ENCODE measurements at regions not wholly inside any gene's neighbourhood (a gene's known extent, or its start where the extent isn't known, plus 50 kb on each side); places are given as distances from the start of the nearest gene placed in this dataset.

DNA sequence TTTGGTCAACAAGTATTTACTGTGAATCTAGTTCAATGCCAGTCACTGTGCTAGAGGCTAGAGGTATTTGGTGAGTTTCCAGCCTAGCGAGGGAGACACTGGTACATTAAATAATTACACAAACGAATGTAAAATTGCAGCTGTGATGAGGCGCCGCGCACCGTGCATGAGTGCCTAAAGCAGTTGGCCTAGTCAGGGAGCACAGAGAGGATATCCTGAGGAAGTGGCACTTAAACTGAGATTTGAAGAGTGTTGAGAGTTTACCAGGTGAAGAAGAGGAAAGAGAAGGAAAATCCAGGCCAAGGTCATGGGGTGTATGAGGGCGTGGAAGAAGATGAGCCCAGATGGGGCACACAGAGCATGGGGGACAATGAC lies 157.6 kb upstream of the NDUFV2 start:
- no peak for DNase-seq (ENCODE audit: low read depth)

DNA sequence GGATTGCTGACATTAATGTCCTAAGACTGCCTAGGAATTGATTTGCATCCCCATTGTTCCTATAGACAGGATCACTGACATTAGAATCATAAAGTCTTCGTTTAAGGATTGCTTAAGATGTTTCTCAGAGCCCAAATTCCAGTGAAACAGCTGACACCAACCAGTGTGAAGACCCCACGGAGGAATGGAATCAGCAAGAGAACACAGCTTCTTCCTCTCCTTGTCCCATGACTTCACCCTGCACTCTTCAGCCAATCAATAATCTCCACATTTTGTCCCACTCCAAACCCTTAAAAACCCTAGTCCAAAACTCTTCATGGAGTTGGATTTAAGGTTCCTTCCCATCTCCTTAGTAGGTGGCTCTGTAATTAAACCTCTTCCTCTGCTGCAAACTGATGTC lies 157.0 kb upstream of the NDUFV2 start:
- DNase-seq (ENCODE audit: low read depth), result no peak

DNA sequence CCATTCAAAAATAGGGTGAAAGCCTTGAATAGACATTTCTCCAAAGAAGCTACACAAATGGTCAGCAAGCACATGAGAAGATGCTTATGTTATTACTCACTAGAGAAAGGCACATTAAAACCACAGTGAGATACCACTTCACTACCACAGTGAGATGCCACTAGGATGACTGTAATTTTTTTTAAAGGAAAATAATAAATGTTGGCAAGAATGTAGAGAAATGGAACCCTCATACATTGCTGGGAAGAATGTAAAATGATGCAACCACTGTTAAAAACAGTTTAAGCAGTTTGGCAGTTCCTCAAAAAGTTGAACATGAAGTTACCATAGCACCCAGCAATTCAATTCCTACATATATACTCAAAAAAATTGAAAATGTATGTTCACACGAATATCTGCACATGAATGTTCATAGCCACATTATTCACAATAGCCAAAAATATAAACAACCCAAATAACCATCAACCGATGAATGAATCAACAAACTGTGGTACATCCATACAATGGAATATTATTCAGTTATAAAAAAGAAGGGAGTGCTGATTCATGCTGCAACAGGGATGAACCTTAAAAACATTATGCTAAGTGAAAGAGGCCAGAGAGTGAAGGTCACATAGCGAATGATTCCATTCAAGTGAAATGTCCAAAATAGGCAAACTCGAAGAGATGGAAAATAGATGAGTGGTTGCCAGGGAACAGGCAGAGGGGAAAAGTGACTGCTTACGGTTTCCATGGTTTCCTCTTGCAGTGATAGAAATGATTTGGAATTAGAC lies 156.2 kb upstream of the NDUFV2 start:
- DNase-seq (ENCODE audit: low read depth), result no peak

DNA sequence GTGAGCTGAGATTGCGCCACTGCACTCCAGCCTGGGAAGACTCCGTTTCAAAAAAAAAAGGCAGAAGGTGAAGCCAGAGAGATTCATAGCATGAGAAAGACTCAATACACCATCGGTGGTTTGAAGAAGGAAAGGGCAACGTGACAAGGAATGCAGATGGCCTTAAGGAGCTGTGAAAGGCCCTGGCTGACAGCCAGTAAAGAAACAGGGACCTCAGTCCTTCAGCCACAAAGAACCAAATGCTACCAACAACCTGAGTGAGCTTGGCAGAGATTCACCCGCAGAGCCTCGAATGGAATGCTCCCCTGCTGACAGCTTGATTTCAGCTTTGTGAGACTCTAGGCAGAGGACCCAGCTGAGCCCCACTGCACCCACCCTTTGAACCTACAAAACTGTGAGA lies 154.9 kb upstream of the NDUFV2 start:
- DNase-seq (ENCODE audit: low read depth), result no peak

DNA sequence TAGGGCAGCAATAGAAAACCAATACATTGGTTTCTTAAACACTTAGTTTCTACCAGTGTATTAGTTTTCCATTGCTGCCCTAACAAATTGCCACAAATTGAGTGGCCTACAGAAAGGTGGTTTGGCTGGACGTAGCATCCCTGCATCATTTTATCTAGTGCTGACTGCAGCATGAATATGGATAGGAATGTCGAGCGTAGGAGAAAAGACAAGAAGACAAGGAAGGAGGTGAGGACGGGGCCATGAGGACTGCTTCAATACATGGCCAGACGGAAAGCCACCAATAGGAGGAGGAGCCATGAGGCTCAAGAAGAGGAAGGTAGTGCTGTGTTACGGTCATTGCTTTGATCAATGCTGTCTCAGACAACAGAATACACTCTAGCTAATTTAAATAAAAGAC lies 154.5 kb upstream of the NDUFV2 start:
- DNase-seq (ENCODE audit: low read depth), result no peak

DNA sequence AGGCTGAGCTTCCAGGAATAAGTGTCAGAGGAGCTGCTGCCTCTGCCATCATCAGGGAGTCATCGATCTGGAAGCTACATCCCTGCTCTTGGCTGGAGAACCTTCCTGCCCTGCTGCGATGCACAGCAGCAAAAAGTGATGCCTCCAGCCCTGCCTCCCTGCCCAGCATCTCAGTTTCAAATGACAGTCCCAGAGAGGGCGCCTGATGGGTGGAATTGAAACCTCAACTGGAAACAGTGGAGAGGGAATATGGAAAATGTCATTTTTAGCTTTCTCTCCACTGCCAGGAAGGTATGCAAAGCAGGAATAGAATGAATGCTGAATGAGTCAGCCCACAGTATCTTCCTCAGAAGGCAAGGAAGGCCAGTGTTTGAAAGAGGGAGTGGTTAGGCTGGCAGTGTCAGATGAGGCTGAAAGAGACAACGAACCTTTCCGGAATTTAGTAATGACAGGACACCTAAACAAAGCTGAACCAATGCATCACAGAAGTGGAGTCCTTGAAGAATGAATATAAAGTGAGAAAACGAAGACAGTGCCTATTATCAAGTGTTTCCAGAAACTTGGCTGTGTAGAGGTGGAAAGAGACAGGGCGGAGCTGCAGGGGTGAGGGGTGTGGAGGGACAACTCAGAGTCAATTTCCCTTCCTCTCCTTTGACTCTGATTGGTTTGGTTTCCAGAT lies 153.9 kb upstream of the NDUFV2 start:
- no peak for DNase-seq (ENCODE audit: low read depth)

DNA sequence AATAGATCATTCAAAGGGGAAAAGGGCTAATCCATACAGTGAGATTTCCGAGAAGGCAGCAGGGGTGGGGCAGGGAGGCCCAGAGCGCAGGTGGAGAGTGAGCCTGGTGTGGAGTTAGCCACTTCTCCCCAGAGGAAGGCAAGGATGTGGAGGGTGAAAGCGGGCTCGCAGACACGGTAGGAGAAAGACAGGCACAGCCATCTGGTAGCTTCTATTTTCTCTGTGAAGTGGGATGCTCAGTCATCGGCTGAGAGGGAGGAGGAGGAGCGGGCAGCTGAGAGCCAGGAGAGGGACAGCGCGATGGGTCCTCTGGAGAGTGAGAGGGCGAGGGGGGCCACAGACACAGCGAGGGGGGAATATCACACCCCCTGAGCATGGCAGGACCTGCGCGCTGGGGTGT lies 153.3 kb upstream of the NDUFV2 start:
- DNase-seq (ENCODE audit: low read depth), result no peak

DNA sequence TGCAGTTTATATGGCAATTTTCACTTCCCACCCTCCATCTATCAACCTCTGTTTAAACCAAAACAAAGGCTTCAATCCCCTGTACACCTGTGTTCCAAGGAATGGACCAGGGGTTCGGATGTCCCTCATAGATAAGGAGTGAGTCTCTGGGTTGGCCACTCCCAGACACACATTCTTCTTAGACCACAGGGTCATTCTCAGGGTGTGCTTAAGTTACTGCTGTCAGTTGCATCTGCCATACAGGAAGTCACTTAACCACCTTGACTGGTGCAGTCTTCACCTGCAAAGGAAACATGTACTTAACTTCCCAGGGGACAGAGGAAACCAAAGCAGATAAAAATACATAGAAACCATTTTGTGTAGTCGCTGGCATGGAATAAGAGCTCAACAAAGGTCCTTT lies 151.0 kb upstream of the NDUFV2 start:
- DNase-seq (ENCODE audit: low read depth), result no peak

DNA sequence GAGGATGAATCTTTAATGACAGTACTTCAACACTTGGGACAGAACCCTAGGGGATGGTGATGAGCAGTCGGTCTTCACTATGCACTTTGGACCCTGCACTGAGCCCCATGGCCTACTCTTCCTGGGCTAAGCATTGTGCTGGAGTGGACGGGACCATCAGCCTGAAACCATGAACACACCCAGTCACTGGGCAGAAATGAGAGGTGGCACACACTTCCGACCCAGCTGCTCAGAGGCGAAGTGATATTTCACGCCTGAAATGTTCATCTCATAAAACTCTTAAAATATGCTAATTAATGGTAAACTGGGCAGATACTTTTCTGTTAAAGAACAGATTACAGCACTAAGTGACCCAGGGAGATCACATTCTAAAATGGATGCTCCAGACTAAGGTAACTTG lies 150.3 kb upstream of the NDUFV2 start:
- no peak for DNase-seq (ENCODE audit: low read depth)

DNA sequence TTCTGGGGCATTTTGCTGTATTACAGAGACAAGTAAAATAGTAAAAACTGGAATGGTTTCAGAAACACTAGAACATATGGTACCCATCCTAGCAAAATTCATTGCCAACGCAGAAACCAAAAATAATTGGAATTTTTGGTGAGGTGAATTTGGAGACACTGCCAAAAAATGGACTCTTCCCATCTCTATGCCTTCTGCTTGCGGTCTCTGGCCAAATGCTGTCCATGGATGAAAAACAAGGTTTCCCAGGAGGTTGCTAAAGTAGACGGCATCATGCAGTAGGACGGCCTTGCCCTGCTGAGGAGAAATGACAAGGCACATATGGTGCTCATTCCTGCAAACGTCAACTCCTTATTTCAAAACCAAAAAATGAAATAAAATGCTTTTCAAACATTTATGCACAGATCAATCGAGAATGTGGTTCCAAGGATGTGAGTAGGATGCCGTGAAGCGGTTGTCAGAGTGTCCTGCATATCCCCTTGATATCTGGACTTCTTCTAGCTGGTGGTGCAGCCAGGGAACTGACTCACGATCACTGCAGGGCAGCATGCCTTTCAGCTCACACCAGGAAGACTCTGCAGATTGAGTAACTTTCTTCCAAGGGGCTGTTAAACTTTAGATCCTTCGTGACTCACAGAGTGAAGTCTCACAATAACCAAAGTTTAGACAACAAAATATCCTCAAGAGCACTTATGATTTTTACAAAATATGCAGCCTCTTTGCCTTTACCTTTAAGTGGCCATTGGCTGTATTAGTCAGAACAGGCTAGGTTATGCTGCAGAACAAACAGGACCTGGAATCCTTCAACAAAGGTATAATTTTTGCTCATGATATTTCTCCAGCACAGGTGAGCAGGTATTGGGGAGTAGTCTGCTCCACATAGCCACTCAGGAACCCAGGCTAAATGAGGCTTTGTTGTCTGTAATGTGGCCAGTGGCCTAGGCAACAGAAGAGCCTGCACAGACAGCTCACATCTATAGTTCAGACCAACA lies 149.4 kb upstream of the NDUFV2 start:
- DNase-seq (ENCODE audit: low read depth), result no peak

DNA sequence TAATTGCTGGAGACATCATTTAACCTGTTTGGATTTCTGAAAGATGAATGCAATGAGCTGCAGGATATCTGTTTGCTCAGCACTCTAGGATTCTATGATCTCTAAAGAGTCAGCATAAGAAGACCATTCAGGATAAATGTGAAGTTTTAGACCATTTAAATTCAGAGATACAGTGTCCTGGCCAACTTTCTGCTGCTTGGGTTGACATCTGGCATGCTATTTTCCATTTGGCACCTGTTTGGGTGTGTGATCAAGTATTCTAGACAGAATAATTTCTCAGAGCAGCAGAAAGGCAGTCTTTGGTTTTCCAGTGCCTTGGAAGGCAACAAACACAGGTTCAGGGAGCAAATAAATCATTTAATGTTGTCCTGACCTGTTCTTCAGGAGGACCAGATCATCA lies 144.8 kb upstream of the NDUFV2 start:
- DNase-seq (ENCODE audit: low read depth), result no peak

DNA sequence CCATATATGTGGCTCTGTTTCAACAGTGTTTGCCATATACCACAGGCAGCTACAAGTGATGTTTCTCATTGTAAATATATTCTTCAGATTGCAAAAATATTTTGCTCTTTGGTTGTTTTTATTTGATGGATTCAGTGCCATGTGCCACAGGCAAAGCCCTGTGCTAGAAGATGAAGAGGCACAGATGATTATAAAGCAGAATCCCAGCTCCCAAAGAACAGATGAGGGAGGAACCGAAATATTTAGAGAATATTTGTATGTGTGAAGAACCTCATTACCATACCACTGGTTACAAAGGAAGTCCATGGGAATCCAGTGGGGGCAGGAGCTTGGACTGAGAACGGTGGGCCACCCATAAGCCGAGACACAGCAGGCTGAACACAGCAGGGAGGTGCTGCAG lies 143.8 kb upstream of the NDUFV2 start:
- DNase-seq (ENCODE audit: low read depth), result no peak

DNA sequence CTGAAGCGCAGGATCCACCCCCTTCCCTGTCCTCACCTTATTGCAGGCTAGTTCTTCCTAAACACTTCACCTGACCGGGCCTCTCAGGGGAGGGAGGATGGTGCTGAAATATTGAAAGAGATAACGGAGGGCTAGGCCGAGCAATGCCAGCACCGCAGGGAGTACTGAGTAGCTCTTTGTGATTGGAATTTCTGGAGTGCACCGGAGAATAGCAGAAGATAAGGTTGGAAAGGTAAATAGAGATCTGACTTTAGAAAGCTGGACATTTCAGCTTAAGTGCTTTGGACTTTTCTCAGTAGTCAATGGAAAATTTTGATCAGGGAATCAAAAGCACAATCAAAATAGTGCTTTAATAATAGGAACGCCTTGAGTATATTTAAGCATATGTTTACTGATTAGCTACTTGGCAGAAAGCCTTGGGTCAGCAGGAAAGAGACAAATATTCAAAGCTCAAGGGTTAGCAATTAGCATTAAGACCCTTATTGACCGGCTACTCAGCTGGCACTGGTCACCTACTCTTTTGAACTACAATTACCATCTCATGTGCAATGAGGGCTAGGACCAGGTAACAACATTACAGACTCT lies 142.9 kb upstream of the NDUFV2 start:
- DNase-seq (ENCODE audit: low read depth), result no peak

DNA sequence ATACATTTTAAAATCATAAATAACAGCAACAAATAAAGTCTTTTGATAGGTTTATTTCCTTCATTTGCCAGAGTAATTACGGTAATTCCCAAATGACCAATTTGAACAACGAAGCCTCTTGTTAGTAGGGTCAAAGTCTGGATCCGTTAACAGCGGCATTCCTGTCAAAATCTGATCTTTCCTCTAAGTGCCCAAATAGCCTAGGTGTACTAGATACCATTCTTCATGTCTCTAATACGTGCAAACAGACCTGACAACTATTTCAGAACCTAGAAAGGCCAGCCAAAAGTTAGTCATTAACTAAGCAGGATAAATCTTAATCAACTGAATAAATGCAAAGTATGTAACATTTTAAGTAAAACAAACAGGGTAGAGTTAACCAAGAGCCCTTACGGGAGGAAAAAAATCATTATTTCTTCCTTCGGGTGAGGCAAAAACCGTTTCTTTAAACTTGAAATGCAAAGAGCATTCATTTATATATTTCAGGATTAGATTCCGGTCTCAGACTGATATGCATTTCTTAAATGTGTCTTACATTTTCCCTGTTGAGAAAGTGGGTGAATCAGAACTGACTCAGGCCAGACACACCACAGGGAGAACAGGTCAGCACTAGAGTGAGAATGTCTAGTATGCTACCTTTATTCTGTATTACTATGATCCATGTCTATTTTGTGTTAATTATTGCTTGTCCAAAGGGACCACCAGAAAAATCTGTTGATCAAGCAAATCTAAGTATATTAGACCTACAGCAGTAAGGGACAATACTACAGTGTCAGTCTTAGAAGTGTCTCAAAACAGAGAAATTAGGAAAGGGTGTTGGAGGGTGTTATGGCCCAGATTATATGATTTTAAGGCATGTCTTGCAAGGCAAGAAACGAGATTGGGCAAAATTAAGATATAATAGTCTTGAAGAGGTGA lies 141.5 kb upstream of the NDUFV2 start:
- no peak for DNase-seq (ENCODE audit: low read depth)

DNA sequence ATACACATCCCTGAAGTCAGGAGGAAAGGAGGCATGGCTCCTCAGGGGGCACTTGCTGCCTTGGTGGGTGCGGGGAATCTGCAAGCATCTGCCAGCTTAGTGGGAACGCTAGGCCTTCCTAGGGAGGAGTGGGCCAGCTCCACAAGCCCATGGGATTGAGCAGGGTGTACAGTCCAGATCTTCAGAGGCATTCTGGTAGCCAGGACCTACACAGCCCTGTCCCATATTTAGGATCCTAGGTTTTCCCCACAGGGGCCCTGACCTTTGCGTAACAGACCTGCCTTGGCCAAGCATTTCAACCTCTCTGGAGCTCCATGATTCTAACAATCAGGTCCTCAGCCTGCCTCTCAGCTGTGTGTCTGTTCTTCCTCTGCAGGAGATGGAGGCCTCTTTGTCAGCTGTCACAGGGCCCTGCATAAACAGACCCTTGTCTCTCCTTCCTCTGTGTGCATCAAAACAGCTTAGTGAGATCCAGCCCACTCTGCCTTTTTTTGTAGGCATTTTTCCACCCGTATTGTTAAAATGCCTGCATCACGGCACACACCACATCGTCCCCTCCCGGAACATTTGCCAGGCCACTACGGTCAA lies 140.2 kb upstream of the NDUFV2 start:
- no peak for DNase-seq (ENCODE audit: low read depth)

DNA sequence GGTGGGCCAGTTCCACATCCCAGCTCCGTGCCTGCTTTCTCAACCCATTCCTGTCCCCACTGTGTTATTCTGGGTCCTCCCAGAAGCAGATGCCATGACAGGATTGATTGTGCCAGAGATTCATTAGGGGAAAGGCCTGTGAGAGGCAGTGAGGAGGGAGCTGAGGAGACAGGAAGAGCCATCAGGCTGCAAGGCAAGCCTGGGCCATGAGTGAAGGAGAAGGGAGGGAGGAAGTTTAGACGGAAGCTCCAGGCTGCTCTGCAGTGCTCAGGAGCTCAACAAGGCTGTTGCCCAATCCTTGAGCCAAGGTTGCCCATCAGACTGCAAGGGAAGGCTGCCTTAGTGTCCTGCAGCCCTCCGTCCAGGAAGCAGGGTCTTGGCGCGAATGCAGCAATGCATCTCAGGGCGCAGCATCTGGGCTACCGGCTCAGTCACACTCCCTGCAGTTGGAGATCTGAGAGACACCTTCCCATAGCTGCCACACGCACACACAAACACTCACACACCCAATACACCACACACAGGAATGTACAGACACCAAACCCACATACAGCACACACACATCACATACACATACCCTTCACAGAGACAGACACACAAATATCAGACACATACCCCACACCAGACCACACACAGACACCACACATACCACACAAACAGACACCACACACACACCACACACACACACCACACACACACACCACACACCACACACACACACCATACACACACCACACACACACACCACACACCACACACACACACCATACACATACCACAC lies 139.5 kb upstream of the NDUFV2 start:
- no peak for DNase-seq (ENCODE audit: low read depth)

DNA sequence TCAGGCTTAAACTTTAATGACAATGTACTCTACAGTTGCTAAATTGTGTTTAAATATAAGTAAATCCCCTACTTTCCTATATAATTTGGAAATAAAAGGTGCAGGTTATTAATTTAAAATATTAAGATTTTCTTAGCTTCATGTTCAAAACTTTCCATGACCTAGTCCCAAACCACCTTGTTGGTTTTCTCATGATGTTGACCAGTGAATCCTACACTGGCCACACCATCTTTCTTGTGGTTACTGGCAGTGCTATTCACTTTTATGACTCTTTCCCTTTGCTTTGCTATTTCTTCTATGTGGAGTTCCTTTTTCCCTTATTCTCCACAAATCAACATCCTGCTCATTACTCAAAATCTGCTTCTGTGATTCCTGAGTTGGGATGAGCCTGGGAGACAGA lies 138.6 kb upstream of the NDUFV2 start:
- no peak for DNase-seq (ENCODE audit: low read depth)

DNA sequence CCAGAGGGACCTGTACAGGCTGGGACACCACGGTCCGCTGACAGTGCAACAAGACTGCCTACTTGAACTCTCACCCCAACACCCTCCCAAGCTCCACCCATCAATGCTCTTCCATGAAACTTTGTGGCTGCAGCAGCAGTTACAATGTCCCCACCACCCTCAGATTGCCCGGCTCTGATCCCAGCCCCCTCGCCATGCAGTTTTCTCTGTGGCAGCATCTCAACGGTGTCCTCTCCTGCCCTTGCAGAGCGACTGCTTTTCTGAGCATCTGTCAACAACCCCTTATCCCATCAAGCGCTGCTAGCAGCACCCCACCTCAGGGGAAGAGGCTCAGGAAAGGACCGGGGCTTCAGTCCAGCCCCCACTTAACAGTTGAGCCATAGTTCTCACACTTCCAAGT lies 137.1 kb upstream of the NDUFV2 start:
- no peak for DNase-seq (ENCODE audit: low read depth)

DNA sequence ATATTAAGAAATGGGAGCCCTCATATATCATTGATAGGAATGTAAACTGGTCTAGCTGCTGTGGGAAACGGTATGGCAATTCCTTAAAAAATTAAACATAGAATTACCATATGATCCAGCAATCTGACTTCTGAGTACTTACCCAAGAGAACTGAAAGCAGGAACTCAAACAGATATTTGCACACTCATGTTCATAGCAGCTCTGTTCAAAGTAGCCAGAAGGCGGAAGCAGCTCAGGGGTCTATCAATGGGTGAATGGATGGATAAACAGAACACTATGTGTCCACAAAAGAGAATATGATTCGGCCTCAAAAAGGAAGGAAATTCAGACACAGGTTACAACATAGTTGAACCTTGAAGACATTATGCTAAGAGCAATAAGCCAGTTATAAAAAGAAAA lies 135.7 kb upstream of the NDUFV2 start:
- DNase-seq (ENCODE audit: low read depth), result no peak

DNA sequence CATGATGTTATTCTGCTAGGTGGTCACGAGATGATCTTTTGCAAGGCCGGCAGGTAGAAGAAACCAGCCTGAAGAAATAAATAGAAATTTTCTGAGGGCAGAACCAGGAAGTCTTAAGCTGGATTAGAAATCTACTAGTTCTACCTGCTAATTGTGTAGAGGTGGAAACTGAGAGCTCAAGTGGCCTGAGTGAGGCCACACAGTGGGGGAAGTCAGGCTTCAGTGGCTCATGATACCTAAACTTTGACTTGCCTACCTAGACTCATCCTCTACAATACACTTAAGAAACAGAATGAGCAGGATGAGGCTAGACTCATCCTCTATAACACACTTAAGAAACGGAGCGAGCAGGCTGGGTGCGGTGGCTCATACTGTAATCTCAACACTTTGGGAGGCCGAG lies 134.9 kb upstream of the NDUFV2 start:
- DNase-seq (ENCODE audit: low read depth), result no peak
